ENCODE measurements at regions not wholly inside any gene's neighbourhood (a gene's known extent, or its start where the extent isn't known, plus 50 kb on each side); places are given as distances from the start of the nearest gene placed in this dataset.

- H4K91ac ChIP-seq (ENCODE audit: insufficient read length, low read depth, low read length) = no peak overlapping the region
- no peak overlapping the region for H2AK5ac ChIP-seq (ENCODE audit: insufficient read length, low read length)
- no peaks in the 10 kb centered on the region for H3K27me3 ChIP-seq (ENCODE audit: insufficient read depth, low read length)
- H3K4me1 Mint-ChIP-seq = peaks cover 3% of the 10 kb centered on the region in 2 experiments
- WGBS (ENCODE audit: extremely low coverage, insufficient read length, low lambda C conversion rate) = no CpG with 5 or more reads among the region's 2 CpGs
- H3K14ac ChIP-seq (ENCODE audit: insufficient read depth, low read length) = no peak overlapping the region
- no peak overlapping the region for H3K4ac ChIP-seq (ENCODE audit: low read depth, low read length)
- H3K18ac ChIP-seq (ENCODE audit: insufficient read length, low read depth, low read length) = no peak overlapping the region
- no peak overlapping the region for H3K4me3 Mint-ChIP-seq
- H2AFZ ChIP-seq (ENCODE audit: low read length) = no peak overlapping the region
- H3K4me1 ChIP-seq (ENCODE audit: insufficient read depth, low read length) = no peaks in the 10 kb centered on the region
- no peaks in the 10 kb centered on the region for H3K79me1 ChIP-seq (ENCODE audit: insufficient read depth, low read depth, low read length, poor library complexity, severe bottlenecking)
- H2BK20ac ChIP-seq (ENCODE audit: low read depth, low read length, poor library complexity, severe bottlenecking) = no peak overlapping the region
- H4K8ac ChIP-seq (replicated peaks; ENCODE audit: insufficient read length, low read depth, low read length) = no peak overlapping the region
- DNase-seq = no peak
- no peaks in the 10 kb centered on the region for H3K23me2 ChIP-seq (ENCODE audit: insufficient read length, low read depth, low read length, poor library complexity, severe bottlenecking)
- no peaks in the 10 kb centered on the region; a peak in 1 of 5 replicates for H3K9me3 Mint-ChIP-seq
- no peaks in the 10 kb centered on the region for H3K79me2 ChIP-seq (ENCODE audit: insufficient read depth, low read length)
- no peak overlapping the region for H2BK5ac ChIP-seq (ENCODE audit: insufficient read length, low read length)
- no peak overlapping the region for H3K27ac ChIP-seq (ENCODE audit: insufficient read length, low read depth, low read length)
- no peak overlapping the region for H3K27ac Mint-ChIP-seq
- no peak overlapping the region for H4K5ac ChIP-seq (ENCODE audit: insufficient read length, low read depth, low read length)
- H2BK120ac ChIP-seq (ENCODE audit: low read depth, low read length, poor library complexity, severe bottlenecking) = no peak overlapping the region
- no peak overlapping the region for H3T11ph ChIP-seq (ENCODE audit: low read length)
- H3K56ac ChIP-seq (ENCODE audit: insufficient read length, low read depth, low read length) = no peak overlapping the region
- no peak overlapping the region for H3K9ac ChIP-seq (ENCODE audit: extremely low read depth, insufficient read length, low read length)
- no peaks in the 10 kb centered on the region; a peak in 2 of 7 replicates for H3K36me3 Mint-ChIP-seq (ENCODE audit: insufficient read depth in 1 of 3, low read depth in 3 of 3)
- no peaks in the 10 kb centered on the region for H3K9me3 ChIP-seq (ENCODE audit: control insufficient read depth, low read depth, low read length)
- TF ChIP-seq, protein P1, sequence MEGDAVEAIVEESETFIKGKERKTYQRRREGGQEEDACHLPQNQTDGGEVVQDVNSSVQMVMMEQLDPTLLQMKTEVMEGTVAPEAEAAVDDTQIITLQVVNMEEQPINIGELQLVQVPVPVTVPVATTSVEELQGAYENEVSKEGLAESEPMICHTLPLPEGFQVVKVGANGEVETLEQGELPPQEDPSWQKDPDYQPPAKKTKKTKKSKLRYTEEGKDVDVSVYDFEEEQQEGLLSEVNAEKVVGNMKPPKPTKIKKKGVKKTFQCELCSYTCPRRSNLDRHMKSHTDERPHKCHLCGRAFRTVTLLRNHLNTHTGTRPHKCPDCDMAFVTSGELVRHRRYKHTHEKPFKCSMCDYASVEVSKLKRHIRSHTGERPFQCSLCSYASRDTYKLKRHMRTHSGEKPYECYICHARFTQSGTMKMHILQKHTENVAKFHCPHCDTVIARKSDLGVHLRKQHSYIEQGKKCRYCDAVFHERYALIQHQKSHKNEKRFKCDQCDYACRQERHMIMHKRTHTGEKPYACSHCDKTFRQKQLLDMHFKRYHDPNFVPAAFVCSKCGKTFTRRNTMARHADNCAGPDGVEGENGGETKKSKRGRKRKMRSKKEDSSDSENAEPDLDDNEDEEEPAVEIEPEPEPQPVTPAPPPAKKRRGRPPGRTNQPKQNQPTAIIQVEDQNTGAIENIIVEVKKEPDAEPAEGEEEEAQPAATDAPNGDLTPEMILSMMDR (conservative IDR thresholded peaks at IDR 0.05) = no peak
- H2BK12ac ChIP-seq (ENCODE audit: insufficient read length, low read depth, low read length) = no peak overlapping the region
- H4K20me1 ChIP-seq (ENCODE audit: control insufficient read depth, insufficient read depth, insufficient read length) = no peaks in the 10 kb centered on the region
- no peak overlapping the region for H3K23ac ChIP-seq (ENCODE audit: insufficient read length, low read depth, low read length)
- H3K4me2 ChIP-seq (ENCODE audit: insufficient read depth, insufficient read length, low read length) = no peak overlapping the region
- H2BK15ac ChIP-seq (ENCODE audit: low read depth, low read length) = no peak overlapping the region
- no peaks in the 10 kb centered on the region for H3K27me3 Mint-ChIP-seq (ENCODE audit: low read depth)
These were observed 90.7 kb upstream of the NR3C1 start for GRCh38 chr5:143494162-143494561.

Measured in H9 (cell line).